ENCODE measurements at regions not wholly inside any gene's neighbourhood (a gene's known extent, or its start where the extent isn't known, plus 50 kb on each side); places are given as distances from the start of the nearest gene placed in this dataset.

DNA sequence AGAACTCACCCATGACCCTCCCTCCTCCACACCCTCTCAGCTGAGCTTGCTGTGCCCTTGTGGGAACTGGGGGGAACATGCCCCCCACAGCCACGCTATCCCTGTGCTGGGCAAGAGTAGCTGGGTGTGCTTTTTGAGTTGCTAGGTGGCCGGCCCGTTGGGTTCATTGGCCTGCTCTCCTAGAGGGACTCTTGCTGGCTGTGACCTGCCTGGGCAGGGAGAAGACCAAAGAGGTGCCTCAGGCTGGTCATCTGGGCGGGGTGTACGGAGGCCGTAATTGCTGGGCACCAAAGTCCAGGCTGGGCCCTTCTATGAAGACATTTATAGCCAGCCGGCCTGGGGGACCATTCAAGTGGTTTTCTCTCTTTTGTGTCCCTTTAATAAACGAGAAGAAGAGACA is 138.3 kb upstream of the ZBTB40 start:
- TF ChIP-seq, protein P1, sequence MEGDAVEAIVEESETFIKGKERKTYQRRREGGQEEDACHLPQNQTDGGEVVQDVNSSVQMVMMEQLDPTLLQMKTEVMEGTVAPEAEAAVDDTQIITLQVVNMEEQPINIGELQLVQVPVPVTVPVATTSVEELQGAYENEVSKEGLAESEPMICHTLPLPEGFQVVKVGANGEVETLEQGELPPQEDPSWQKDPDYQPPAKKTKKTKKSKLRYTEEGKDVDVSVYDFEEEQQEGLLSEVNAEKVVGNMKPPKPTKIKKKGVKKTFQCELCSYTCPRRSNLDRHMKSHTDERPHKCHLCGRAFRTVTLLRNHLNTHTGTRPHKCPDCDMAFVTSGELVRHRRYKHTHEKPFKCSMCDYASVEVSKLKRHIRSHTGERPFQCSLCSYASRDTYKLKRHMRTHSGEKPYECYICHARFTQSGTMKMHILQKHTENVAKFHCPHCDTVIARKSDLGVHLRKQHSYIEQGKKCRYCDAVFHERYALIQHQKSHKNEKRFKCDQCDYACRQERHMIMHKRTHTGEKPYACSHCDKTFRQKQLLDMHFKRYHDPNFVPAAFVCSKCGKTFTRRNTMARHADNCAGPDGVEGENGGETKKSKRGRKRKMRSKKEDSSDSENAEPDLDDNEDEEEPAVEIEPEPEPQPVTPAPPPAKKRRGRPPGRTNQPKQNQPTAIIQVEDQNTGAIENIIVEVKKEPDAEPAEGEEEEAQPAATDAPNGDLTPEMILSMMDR (IDR thresholded peaks at IDR 0.05) = no peak
- no peak for TF ChIP-seq POLR2A (IDR thresholded peaks at IDR 0.05)

Measured in uterus (tissue), 2 donors.